ENCODE measurements at regions not wholly inside any gene's neighbourhood (a gene's known extent, or its start where the extent isn't known, plus 50 kb on each side); places are given as distances from the start of the nearest gene placed in this dataset.

GRCh38 chr22:19580291-19580890 lies 56.2 kb upstream of the CLDN5 start:
- TF ChIP-seq CTCF (IDR thresholded peaks at IDR 0.05; ENCODE audit: extremely low read depth, missing control alignments): no peak

GRCh38 chr22:19582033-19582693 lies 58.0 kb upstream of the CLDN5 start:
- TF ChIP-seq CTCF (IDR thresholded peaks at IDR 0.05; ENCODE audit: extremely low read depth, missing control alignments): no peak

More at GRCh38 chr22:19580291-19580890, 56.2 kb upstream of the CLDN5 start:
- no peak for DNase-seq (ENCODE audit: low spot score)

GRCh38 chr22:19586922-19587684 lies 62.9 kb upstream of the CLDN5 start:
- no peak for TF ChIP-seq CTCF (IDR thresholded peaks at IDR 0.05; ENCODE audit: extremely low read depth, missing control alignments)
- no peak for DNase-seq (ENCODE audit: low spot score)

More at GRCh38 chr22:19582033-19582693, 58.0 kb upstream of the CLDN5 start:
- no peak for DNase-seq (ENCODE audit: low spot score)

GRCh38 chr22:19590696-19591095 lies 66.5 kb upstream of the CLDN5 start:
- TF ChIP-seq CTCF (IDR thresholded peaks at IDR 0.05; ENCODE audit: extremely low read depth, missing control alignments): no peak
- DNase-seq (ENCODE audit: low spot score): no peak

GRCh38 chr22:19591568-19591967 lies 67.4 kb upstream of the CLDN5 start:
- TF ChIP-seq CTCF (IDR thresholded peaks at IDR 0.05; ENCODE audit: extremely low read depth, missing control alignments): no peak
- no peak for DNase-seq (ENCODE audit: low spot score)

- no peak for DNase-seq (ENCODE audit: low spot score)
- TF ChIP-seq CTCF (IDR thresholded peaks at IDR 0.05; ENCODE audit: extremely low read depth, missing control alignments): no peak
Observed at GRCh38 chr22:19592464-19592863, 68.3 kb upstream of the CLDN5 start.

GRCh38 chr22:19593991-19594569 lies 69.9 kb upstream of the CLDN5 start:
- no peak for TF ChIP-seq CTCF (IDR thresholded peaks at IDR 0.05; ENCODE audit: extremely low read depth, missing control alignments)
- DNase-seq (ENCODE audit: low spot score): no peak
